Astrocyte (in vitro differentiated cells and primary cell): ENCODE measurements at regions not wholly inside any gene's neighbourhood (a gene's known extent, or its start where the extent isn't known, plus 50 kb on each side); places are given as distances from the start of the nearest gene placed in this dataset.
A peak's percentile ranks its signal among the peaks of the same experiment; 100 is the strongest.

Experiments used
- DNase-seq: peaks from one replicate; pipeline ENCODE4 v3.0.0-alpha.2; 2010; ENCODE audit warnings: low read depth
- FAIRE-seq: peaks from 2 replicates; lab custom pipeline; 2011; peaks lifted over from hg19 to GRCh38; lab: Jason Lieb, UNC
- H2AFZ ChIP-seq: 2 replicates; pipeline ENCODE4 v1.6.0; 2012; ENCODE audit warnings: low read depth, low read length, inconsistent platforms
- H3K27ac ChIP-seq: 2 replicates; pipeline ENCODE4 v1.5.1; 2011; ENCODE audit warnings: low read depth, low read length, inconsistent platforms
- H3K27me3 ChIP-seq: 2 replicates; pipeline ENCODE4 v1.6.0; 2011; ENCODE audit warnings: low read length, inconsistent platforms; ENCODE audit not compliant: insufficient read depth
- H3K36me3 ChIP-seq: 2 replicates; pipeline ENCODE4 v1.5.1; 2011; ENCODE audit warnings: low read length, inconsistent platforms; ENCODE audit not compliant: insufficient read depth
- H3K4me1 ChIP-seq: 2 replicates; pipeline ENCODE4 v1.5.1; 2011; ENCODE audit warnings: low read length, inconsistent platforms; ENCODE audit not compliant: insufficient read depth
- H3K4me2 ChIP-seq: 2 replicates; pipeline ENCODE4 v1.6.0; 2012; ENCODE audit warnings: low read length, inconsistent platforms
- H3K4me3 ChIP-seq: 2 replicates; pipeline ENCODE4 v1.5.1; 2011; ENCODE audit warnings: low read depth, mild to moderate bottlenecking, low read length, inconsistent platforms; ENCODE audit not compliant: insufficient read depth
- H3K79me2 ChIP-seq: 2 replicates; pipeline ENCODE4 v1.6.0; 2012; ENCODE audit warnings: mild to moderate bottlenecking, low read length, inconsistent platforms; ENCODE audit not compliant: insufficient read depth
- H3K9ac ChIP-seq: 2 replicates; pipeline ENCODE4 v1.6.0; 2012; ENCODE audit warnings: mild to moderate bottlenecking, low read length, inconsistent platforms
- H3K9me3 ChIP-seq: 2 replicates; pipeline ENCODE4 v1.5.1; 2012; ENCODE audit warnings: low read depth, mild to moderate bottlenecking, low read length, inconsistent platforms; ENCODE audit not compliant: insufficient read depth
- H4K20me1 ChIP-seq: 2 replicates; pipeline ENCODE4 v1.6.0; 2012; ENCODE audit warnings: low read length, inconsistent platforms; ENCODE audit not compliant: insufficient read depth
- H3K27ac Mint-ChIP-seq: one replicate; pipeline ENCODE4 v1.8.0; 2021; ENCODE audit warnings: mild to moderate bottlenecking, mixed read lengths; ENCODE audit not compliant: unreplicated experiment
- H3K27me3 Mint-ChIP-seq: one replicate; pipeline ENCODE4 v1.8.0; 2021; ENCODE audit warnings: low read depth, mixed read lengths; ENCODE audit not compliant: unreplicated experiment
- H3K36me3 Mint-ChIP-seq: one replicate; pipeline ENCODE4 v1.8.0; 2021; ENCODE audit warnings: low read depth, mixed read lengths; ENCODE audit not compliant: unreplicated experiment
- H3K4me1 Mint-ChIP-seq: one replicate; pipeline ENCODE4 v1.8.0; 2021; ENCODE audit warnings: low read depth, mixed read lengths; ENCODE audit not compliant: unreplicated experiment
- H3K4me3 Mint-ChIP-seq: one replicate; pipeline ENCODE4 v1.8.0; 2021; ENCODE audit warnings: mild to moderate bottlenecking, moderate library complexity, mixed read lengths; ENCODE audit not compliant: unreplicated experiment
- H3K9me3 Mint-ChIP-seq: one replicate; pipeline ENCODE4 v1.8.0; 2021; ENCODE audit warnings: mild to moderate bottlenecking, mixed read lengths; ENCODE audit not compliant: unreplicated experiment
- CTCF ChIP-seq: IDR thresholded peaks from 2 replicates; pipeline ENCODE4 v1.5.1; 2011; ENCODE audit warnings: low read depth, mild to moderate bottlenecking, inconsistent platforms, low read length, moderate library complexity; ENCODE audit not compliant: insufficient read depth
- EZH2 ChIP-seq: IDR thresholded peaks from 2 replicates; pipeline ENCODE4 v1.6.1; 2012; ENCODE audit warnings: mild to moderate bottlenecking, low read length, inconsistent platforms; ENCODE audit not compliant: insufficient read depth

- no peak for FAIRE-seq
- no peak overlapping the region for H3K27ac Mint-ChIP-seq
These were observed 281.6 kb upstream of the TMCO5A start for GRCh38 chr15:37652646-37653417.

GRCh38 chr15:37678124-37678523, 256.3 kb upstream of the TMCO5A start:
- H3K27ac Mint-ChIP-seq: no peak overlapping the region
- Histone ChIP-seq H3K9ac (no peak overlapping the region), H3K36me3 (no peaks in the 10 kb centered on the region), H3K27me3 (no peaks in the 10 kb centered on the region), H3K4me3 (no peak overlapping the region), H4K20me1 (no peaks in the 10 kb centered on the region), H3K9me3 (no peaks in the 10 kb centered on the region), H3K4me1 (no peaks in the 10 kb centered on the region), H3K79me2 (no peaks in the 10 kb centered on the region), H3K27ac (no peak overlapping the region), H2AFZ (no peak overlapping the region), H3K4me2 (no peak overlapping the region)
- no peak overlapping the region for H3K4me3 Mint-ChIP-seq
- TF ChIP-seq CTCF (no peak), EZH2 (no peak)
- H3K9me3 Mint-ChIP-seq: no peaks in the 10 kb centered on the region
- FAIRE-seq (no peak), DNase-seq (no peak)
- no peaks in the 10 kb centered on the region for H3K27me3 Mint-ChIP-seq
- H3K4me1 Mint-ChIP-seq: peaks cover 6% of the 10 kb centered on the region
- no peaks in the 10 kb centered on the region for H3K36me3 Mint-ChIP-seq

More at GRCh38 chr15:37652646-37653417, 281.6 kb upstream of the TMCO5A start:
- H3K9me3 Mint-ChIP-seq: peaks cover 6% of the 10 kb centered on the region
- DNase-seq: no peak
- Histone ChIP-seq H3K9ac (no peak overlapping the region), H3K4me2 (no peak overlapping the region), H3K36me3 (no peaks in the 10 kb centered on the region), H3K27ac (peak overlapping the region; percentile 35), H3K4me1 (no peaks in the 10 kb centered on the region), H2AFZ (no peak overlapping the region), H4K20me1 (no peaks in the 10 kb centered on the region), H3K79me2 (no peaks in the 10 kb centered on the region), H3K27me3 (no peaks in the 10 kb centered on the region), H3K4me3 (no peak overlapping the region), H3K9me3 (peaks cover 4% of the 10 kb centered on the region)
- H3K27me3 Mint-ChIP-seq: no peaks in the 10 kb centered on the region
- TF ChIP-seq CTCF (no peak), EZH2 (no peak)
- H3K36me3 Mint-ChIP-seq: peaks cover 2% of the 10 kb centered on the region
- no peak overlapping the region for H3K4me3 Mint-ChIP-seq
- H3K4me1 Mint-ChIP-seq: no peaks in the 10 kb centered on the region

GRCh38 chr15:37679627-37680026, 254.8 kb upstream of the TMCO5A start:
- no peak for FAIRE-seq
- H3K27ac ChIP-seq: no peak overlapping the region
- no peaks in the 10 kb centered on the region for H3K36me3 ChIP-seq
- no peaks in the 10 kb centered on the region for H3K4me1 ChIP-seq
- H3K4me2 ChIP-seq: no peak overlapping the region
- Mint-ChIP-seq H3K9me3 (no peaks in the 10 kb centered on the region), H3K36me3 (no peaks in the 10 kb centered on the region), H3K4me1 (peaks cover 6% of the 10 kb centered on the region), H3K27me3 (no peaks in the 10 kb centered on the region), H3K4me3 (no peak overlapping the region), H3K27ac (no peak overlapping the region)
- TF ChIP-seq EZH2 (no peak), CTCF (no peak)
- no peak for DNase-seq
- no peak overlapping the region for H2AFZ ChIP-seq
- H3K4me3 ChIP-seq: no peak overlapping the region
- H3K9ac ChIP-seq: no peak overlapping the region
- H3K79me2 ChIP-seq: no peaks in the 10 kb centered on the region
- H4K20me1 ChIP-seq: no peaks in the 10 kb centered on the region
- no peaks in the 10 kb centered on the region for H3K27me3 ChIP-seq
- H3K9me3 ChIP-seq: no peaks in the 10 kb centered on the region
